SK-N-SH treated with all-trans-retinoic acid at 6 μM for 48 hours (cell line): ENCODE measurements at regions not wholly inside any gene's neighbourhood (a gene's known extent, or its start where the extent isn't known, plus 50 kb on each side); places are given as distances from the start of the nearest gene placed in this dataset.

ENCODE experiments used
- PATZ1 ChIP-seq: fragments of 250-450 bp; sonication (Bioruptor Pico); IDR thresholded peaks from 2 replicates; pipeline ENCODE4 v1.8.0; 2020; ENCODE audit warnings: mild to moderate bottlenecking, moderate library complexity, borderline replicate concordance
- ZFP30 ChIP-seq: fragments of 450-650 bp; formaldehyde crosslinking; IDR thresholded peaks from 2 replicates; pipeline ENCODE4 v1.5.0; 2022; ENCODE audit warnings: mild to moderate bottlenecking, moderate library complexity
- ZNF70 ChIP-seq: fragments of 450-650 bp; formaldehyde crosslinking; IDR thresholded peaks from 2 replicates; pipeline ENCODE4 v1.5.0; 2020; ENCODE audit warnings: mild to moderate bottlenecking, moderate library complexity

- TF ChIP-seq ZNF70 (CRISPR knock-in tag) = no peak
- no peak for TF ChIP-seq PATZ1 (CRISPR knock-in tag)
- TF ChIP-seq ZFP30 (CRISPR knock-in tag) = no peak
Observed at GRCh38 chr5:139738193-139739149, 57.1 kb upstream of the PSD2 start.
